ENCODE measurements at regions not wholly inside any gene's neighbourhood (a gene's known extent, or its start where the extent isn't known, plus 50 kb on each side); places are given as distances from the start of the nearest gene placed in this dataset.
A peak's percentile ranks its signal among the peaks of the same experiment; 100 is the strongest.

DNA sequence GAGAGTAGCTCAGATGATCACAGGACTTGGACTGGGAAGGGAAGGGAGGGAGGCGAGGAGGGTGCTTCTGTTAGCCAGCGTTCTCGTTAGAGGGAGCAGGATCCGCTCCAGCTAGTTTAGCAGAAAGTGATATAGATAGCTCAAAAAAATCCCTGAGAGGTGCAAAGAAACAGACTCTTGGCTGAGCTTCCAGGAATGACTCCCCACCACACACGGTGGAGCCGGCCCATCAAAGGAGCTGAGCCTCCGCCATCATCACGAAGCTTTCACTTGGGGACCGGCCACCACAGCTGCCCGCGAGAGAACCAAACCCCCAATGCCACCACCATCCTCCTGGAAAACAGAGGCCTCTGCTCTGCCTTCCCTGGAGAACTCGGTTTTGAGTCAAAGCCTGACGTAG is 124.6 kb upstream of the BCL2L14 start:
- no peaks in the 10 kb centered on the region for H4K20me1 ChIP-seq
- TF ChIP-seq Cebpa-rat (IDR thresholded peaks at IDR 0.05): no peak

GRCh38 chr12:11947213-11947612 is 123.5 kb upstream of the BCL2L14 start:
- H3K4me3 ChIP-seq: no peak overlapping the region
- H3K36me3 ChIP-seq: no peaks in the 10 kb centered on the region
- no peaks in the 10 kb centered on the region for H4K20me1 ChIP-seq
- no peak overlapping the region for H3K9ac ChIP-seq
- no peak for TF ChIP-seq Cebpa-rat (IDR thresholded peaks at IDR 0.05)
- no peak overlapping the region for H3K27ac ChIP-seq
- H3K4me1 ChIP-seq: peaks cover 0 to 16% (median 10%) of the 10 kb centered on the region in 10 experiments; a peak in 10 of 20 replicates
- H3K27me3 ChIP-seq: no peaks in the 10 kb centered on the region
- H3K4me2 ChIP-seq: no peak overlapping the region
- 0 out of 22 replicates have a peak, but pooled peaks cover 0 to 4% (median 0%) of the 10 kb centered on the region in 11 experiments for H3K9me3 ChIP-seq (replicated peaks in 1 of 11)

More for the DNA sequence above, 124.6 kb upstream of the BCL2L14 start:
- Histone ChIP-seq H3K4me2 (no peak overlapping the region), H3K9me3 (replicated peaks in 1 of 11) (0 out of 22 replicates have a peak, but pooled peaks cover 0 to 4% (median 0%) of the 10 kb centered on the region in 11 experiments), H3K4me3 (no peak overlapping the region), H3K36me3 (no peaks in the 10 kb centered on the region), H3K9ac (no peak overlapping the region), H3K4me1 (peaks cover 0 to 16% (median 10%) of the 10 kb centered on the region in 10 experiments; a peak in 10 of 20 replicates), H3K27me3 (no peaks in the 10 kb centered on the region), H3K27ac (no peak overlapping the region)

GRCh38 chr12:11949738-11950411 is 120.9 kb upstream of the BCL2L14 start:
- no peaks in the 10 kb centered on the region for H3K27me3 ChIP-seq
- no peak for TF ChIP-seq Cebpa-rat (IDR thresholded peaks at IDR 0.05)

GRCh38 chr12:11951209-11951608 is 119.5 kb upstream of the BCL2L14 start:
- Histone ChIP-seq H3K36me3 (no peaks in the 10 kb centered on the region), H3K4me1 (peaks cover 0 to 11% (median 4%) of the 10 kb centered on the region in 10 experiments; a peak in 5 of 20 replicates), H3K4me3 (no peak overlapping the region), H3K27ac (no peak overlapping the region), H3K4me2 (no peak overlapping the region), H4K20me1 (no peaks in the 10 kb centered on the region), H3K9ac (no peak overlapping the region), H3K9me3 (replicated peaks in 1 of 11) (0 out of 22 replicates have a peak, but pooled peaks cover 0 to under 1% (median 0%) of the 10 kb centered on the region in 11 experiments), H3K27me3 (no peaks in the 10 kb centered on the region)
- no peak for TF ChIP-seq Cebpa-rat (IDR thresholded peaks at IDR 0.05)

More at GRCh38 chr12:11949738-11950411, 120.9 kb upstream of the BCL2L14 start:
- H3K27ac ChIP-seq: no peak overlapping the region
- H3K9me3 ChIP-seq (replicated peaks in 1 of 11): 0 out of 22 replicates have a peak, but pooled peaks cover 0 to 4% (median 0%) of the 10 kb centered on the region in 11 experiments
- H3K36me3 ChIP-seq: no peaks in the 10 kb centered on the region
- H3K4me3 ChIP-seq: no peak overlapping the region
- H3K4me2 ChIP-seq: no peak overlapping the region
- no peaks in the 10 kb centered on the region for H4K20me1 ChIP-seq
- H3K9ac ChIP-seq: no peak overlapping the region
- H3K4me1 ChIP-seq: peaks cover 0 to 11% (median 4%) of the 10 kb centered on the region in 10 experiments; a peak in 5 of 20 replicates

GRCh38 chr12:11953523-11953922 is 117.2 kb upstream of the BCL2L14 start:
- no peaks in the 10 kb centered on the region for H3K9me3 ChIP-seq (replicated peaks in 1 of 11)
- H3K9ac ChIP-seq: no peak overlapping the region
- no peaks in the 10 kb centered on the region for H3K27me3 ChIP-seq
- no peak overlapping the region for H3K4me2 ChIP-seq
- no peaks in the 10 kb centered on the region for H3K36me3 ChIP-seq
- TF ChIP-seq Cebpa-rat (IDR thresholded peaks at IDR 0.05): no peak
- H3K4me3 ChIP-seq: no peak overlapping the region
- peaks cover under 1 to 15% (median 9%) of the 10 kb centered on the region in 10 experiments; a peak in 17 of 20 replicates for H3K4me1 ChIP-seq
- H4K20me1 ChIP-seq: no peaks in the 10 kb centered on the region
- H3K27ac ChIP-seq: no peak overlapping the region

GRCh38 chr12:11954181-11954580 is 116.6 kb upstream of the BCL2L14 start:
- Histone ChIP-seq H3K9ac (no peak overlapping the region), H3K4me3 (no peak overlapping the region), H3K9me3 (replicated peaks in 1 of 11) (0 out of 22 replicates have a peak, but pooled peaks cover 0 to under 1% (median 0%) of the 10 kb centered on the region in 11 experiments), H4K20me1 (no peaks in the 10 kb centered on the region), H3K36me3 (no peaks in the 10 kb centered on the region), H3K27me3 (no peaks in the 10 kb centered on the region), H3K4me1 (peaks cover 7 to 22% (median 15%) of the 10 kb centered on the region in 10 experiments; a peak in 18 of 20 replicates), H3K27ac (no peak overlapping the region), H3K4me2 (peak overlapping the region in 5 of 11 experiments; percentile 3 to 28 (median 20); a peak in 5 of 22 replicates)
- TF ChIP-seq Cebpa-rat (IDR thresholded peaks at IDR 0.05): no peak

- no peaks in the 10 kb centered on the region for H3K36me3 ChIP-seq
- H3K4me3 ChIP-seq: no peak overlapping the region
- H3K4me2 ChIP-seq: peak overlapping the region; percentile 20 to 76 (median 51); a peak in 18 of 22 replicates
- H3K4me1 ChIP-seq: peaks cover 9 to 35% (median 19%) of the 10 kb centered on the region in 10 experiments; a peak in 18 of 20 replicates
- no peak for TF ChIP-seq Cebpa-rat (IDR thresholded peaks at IDR 0.05)
- H3K27ac ChIP-seq: peak overlapping the region in 8 of 11 experiments; percentile 24 to 60 (median 52); a peak in 14 of 22 replicates
- no peaks in the 10 kb centered on the region for H4K20me1 ChIP-seq
- peaks cover 0 to 5% (median 0%) of the 10 kb centered on the region in 11 experiments; a peak in 3 of 22 replicates for H3K9me3 ChIP-seq (replicated peaks in 1 of 11)
- no peak overlapping the region for H3K9ac ChIP-seq
- no peaks in the 10 kb centered on the region for H3K27me3 ChIP-seq
Observed at GRCh38 chr12:11958221-11959091, 112.3 kb upstream of the BCL2L14 start.

GRCh38 chr12:11959117-11959823 is 111.5 kb upstream of the BCL2L14 start:
- no peak overlapping the region for H3K9ac ChIP-seq
- peaks cover 0 to 5% (median 0%) of the 10 kb centered on the region in 11 experiments; a peak in 3 of 22 replicates for H3K9me3 ChIP-seq (replicated peaks in 1 of 11)
- no peaks in the 10 kb centered on the region for H4K20me1 ChIP-seq
- H3K36me3 ChIP-seq: no peaks in the 10 kb centered on the region
- TF ChIP-seq Cebpa-rat (IDR thresholded peaks at IDR 0.05): no peak
- peaks cover 9 to 36% (median 18%) of the 10 kb centered on the region in 10 experiments; a peak in 18 of 20 replicates for H3K4me1 ChIP-seq
- H3K27me3 ChIP-seq: no peaks in the 10 kb centered on the region
- no peak overlapping the region for H3K4me3 ChIP-seq
- H3K27ac ChIP-seq: peak overlapping the region in 8 of 11 experiments; percentile 24 to 60 (median 52); a peak in 15 of 22 replicates
- peak overlapping the region; percentile 20 to 76 (median 51); a peak in 18 of 22 replicates for H3K4me2 ChIP-seq

Data from BLaER1 treated with 17β-estradiol and CSF1 and Interleukin-3, amounts not matched to agents 10 nM and 100 nM (cell line).